Psoas muscle (tissue), 7 donors: ENCODE measurements at regions not wholly inside any gene's neighbourhood (a gene's known extent, or its start where the extent isn't known, plus 50 kb on each side); places are given as distances from the start of the nearest gene placed in this dataset.
"Not testable (repeated sequence)": the region's sequence is repeated elsewhere in the genome, so short reads cannot be mapped to it uniquely, and the experiment has no call there.

Source experiments
- ATAC-seq, 4 donors: fragments of 200-7000 bp; cut with Tn5 transposase; one replicate each; pipeline ENCODE4 v1.9.1; 2020; ENCODE audit warnings: moderate library complexity in 3 of 4, mild to moderate bottlenecking in 2 of 4
- DNase-seq, 2 donors: peaks; one replicate each; pipeline ENCODE4 v3.0.0-alpha.2; 2020
- H3K27ac ChIP-seq: fragments of 200-600 bp; one replicate; pipeline ENCODE4 v1.8.0; 2022
- H3K27me3 ChIP-seq, 3 donors: fragments of 200-600 bp in 1 of 3; one replicate each; pipeline versions ENCODE4 v1.6.1 to v1.8.0; 2013 to 2022; ENCODE audit warnings: low read length in 2 of 3, mild to moderate bottlenecking in 2 of 3, moderate library complexity in 1 of 3; ENCODE audit not compliant: insufficient read depth in 3 of 3
- H3K36me3 ChIP-seq, 2 donors: fragments of 200-600 bp in 1 of 2; one replicate each; pipeline versions ENCODE4 v1.6.1 to v1.8.0; 2013 to 2022; ENCODE audit warnings: low read depth in 1 of 2, mild to moderate bottlenecking in 1 of 2, moderate library complexity in 1 of 2; ENCODE audit not compliant: insufficient read depth in 1 of 2
- H3K4me1 ChIP-seq: fragments of 200-600 bp; one replicate; pipeline ENCODE4 v1.8.0; 2022
- H3K4me3 ChIP-seq: fragments of 200-600 bp; one replicate; pipeline ENCODE4 v1.8.0; 2022; ENCODE audit warnings: mild to moderate bottlenecking
- H3K9me3 ChIP-seq: fragments of 200-600 bp; one replicate; pipeline ENCODE4 v1.8.0; 2022
- CTCF ChIP-seq: fragments of 200-600 bp; IDR thresholded peaks from one replicate; pipeline ENCODE4 v1.8.0; 2022; ENCODE audit warnings: antibody characterized with exemption
- WGBS, 3 donors: extraction: QIAGEN DNeasy Blood & Tissue Kit; methylation state at CpG; one replicate each; pipeline versions ENCODE4 v1.1.6 to v1.1.7; 2013; 5-methylcytosine and 5-hydroxymethylcytosine counted together
- intact Hi-C, 2 donors: fragments of 100-400 bp; cut with DNase I; formaldehyde crosslinking; loops; one replicate each; pipeline versions ENCODE4 v1.11.0 to v1.14.2; 2022
- donor health status: healthy with polysubstance abuse.
- donor health status: DM: no; HTN: no; CAD: no; lungs with moderate emphysema.
- donor health status: Bipolar disorder and iron deficiency.
- donor health status: healthy.
- donor health status: DM: yes; HTN: yes; CAD: no.
- donor health status: DM: no; HTN: no; CAD: no.
- donor health status: DM: yes; HTN: yes; CAD: no.

GRCh38 chr2:131584380-131584779 is 56.7 kb downstream of the CCDC74A start:
- intact Hi-C loops, result no loop called here
- WGBS, 3 donors, result 84 to 93% (median 91%) methylated on average over 3 of the region's 3 CpGs
- Histone ChIP-seq H3K4me3 (no peak overlapping the region), H3K9me3 (no peaks in the 10 kb centered on the region), H3K27ac (no peak overlapping the region), H3K27me3 (peaks cover 2 to 4% (median 3%) of the 10 kb centered on the region in 3 donors), H3K4me1 (no peaks in the 10 kb centered on the region), H3K36me3 (no peaks in the 10 kb centered on the region)
- TF ChIP-seq CTCF, result no peak
- ATAC-seq, result no peak
- DNase-seq, result no peak

- H3K27ac ChIP-seq, result no peak overlapping the region
- intact Hi-C loops, result no loop called here
- H3K27me3 ChIP-seq, result peaks cover 2 to 4% (median 3%) of the 10 kb centered on the region in 3 donors
- 78 to 89% (median 79%) methylated on average over 4 of the region's 4 CpGs for WGBS, 3 donors
- H3K4me1 ChIP-seq, result no peaks in the 10 kb centered on the region
- no peaks in the 10 kb centered on the region for H3K9me3 ChIP-seq
- TF ChIP-seq CTCF, result no peak
- no peaks in the 10 kb centered on the region for H3K36me3 ChIP-seq
- H3K4me3 ChIP-seq, result no peak overlapping the region
- ATAC-seq, result no peak
- no peak for DNase-seq
These were observed 57.3 kb downstream of the CCDC74A start for GRCh38 chr2:131584940-131585339.

- no peak for ATAC-seq
- whole genome bisulfite sequencing, 3 donors, result 65 to 67% (median 65%) methylated on average over 5 of the region's 5 CpGs
- Histone ChIP-seq H3K9me3 (no peaks in the 10 kb centered on the region), H3K36me3 (no peaks in the 10 kb centered on the region), H3K27ac (no peak overlapping the region), H3K4me1 (no peaks in the 10 kb centered on the region), H3K4me3 (no peak overlapping the region), H3K27me3 (peaks cover 0 to 3% (median 3%) of the 10 kb centered on the region in 3 donors)
- intact Hi-C loops, result no loop called here
- TF ChIP-seq CTCF, result no peak
- no peak for DNase-seq
These were observed 60.6 kb downstream of the CCDC74A start for GRCh38 chr2:131588152-131588873.

GRCh38 chr2:131589126-131589525 is 61.4 kb downstream of the CCDC74A start:
- H3K4me3 ChIP-seq, H3K36me3 ChIP-seq, intact Hi-C loops, H3K27ac ChIP-seq, H3K9me3 ChIP-seq, ATAC-seq, H3K4me1 ChIP-seq, DNase-seq, H3K27me3 ChIP-seq: not testable (repeated sequence)
- WGBS, 3 donors, result 88 to 92% (median 89%) methylated on average over 6 of the region's 6 CpGs

- H3K36me3 ChIP-seq, result no peaks in the 10 kb centered on the region
- 82 to 86% (median 85%) methylated on average over 8 of the region's 8 CpGs for WGBS, 3 donors
- intact Hi-C loops, result no loop called here
- no peaks in the 10 kb centered on the region for H3K4me1 ChIP-seq
- H3K27me3 ChIP-seq, result peaks cover 0 to 3% (median 1%) of the 10 kb centered on the region in 3 donors
- ATAC-seq, result no peak
- no peaks in the 10 kb centered on the region for H3K9me3 ChIP-seq
- DNase-seq, result no peak
- H3K4me3 ChIP-seq, result no peak overlapping the region
- TF ChIP-seq CTCF, result no peak
- no peak overlapping the region for H3K27ac ChIP-seq
These were observed 62.7 kb downstream of the CCDC74A start for GRCh38 chr2:131590366-131590765.
